HCT116 (cell line): ENCODE measurements at regions not wholly inside any gene's neighbourhood (a gene's known extent, or its start where the extent isn't known, plus 50 kb on each side); places are given as distances from the start of the nearest gene placed in this dataset.

Source experiments
- EZH2 ChIP-seq: fragments of 200-600 bp; sonication (generic); IDR thresholded peaks from 2 replicates; pipeline ENCODE4 v1.6.1; 2017; ENCODE audit warnings: antibody characterized with exemption, mixed run types
- EZH2phosphoT487 ChIP-seq: fragments of 200-600 bp; IDR thresholded peaks from 2 replicates; pipeline ENCODE4 v1.6.1; 2018; ENCODE audit warnings: antibody characterized with exemption, borderline replicate concordance
- POLR2A ChIP-seq: IDR thresholded peaks from 2 replicates; pipeline ENCODE4 v1.7.0; 2011; ENCODE audit warnings: borderline replicate concordance; ENCODE audit not compliant: insufficient read depth, insufficient read length; ENCODE audit errors: extremely low read depth
- TF ChIP-seq, protein P1 (sequence below), 3 experiments: fragments of 200-600 bp in 1 of 3; sonication (generic) in 1 of 3; IDR thresholded peaks in 2 of 3; conservative IDR thresholded peaks in 1 of 3; 2 replicates each; pipeline ENCODE4 v1.5.1; 2012 to 2017; ENCODE audit warnings: low read depth in 2 of 3, low read length in 2 of 3, antibody characterized with exemption in 1 of 3, borderline replicate concordance in 1 of 3, control low read depth in 1 of 3, mild to moderate bottlenecking in 1 of 3, mixed read lengths in 1 of 3, mixed run types in 1 of 3, moderate library complexity in 1 of 3; ENCODE audit not compliant: insufficient read depth in 1 of 3

DNA sequence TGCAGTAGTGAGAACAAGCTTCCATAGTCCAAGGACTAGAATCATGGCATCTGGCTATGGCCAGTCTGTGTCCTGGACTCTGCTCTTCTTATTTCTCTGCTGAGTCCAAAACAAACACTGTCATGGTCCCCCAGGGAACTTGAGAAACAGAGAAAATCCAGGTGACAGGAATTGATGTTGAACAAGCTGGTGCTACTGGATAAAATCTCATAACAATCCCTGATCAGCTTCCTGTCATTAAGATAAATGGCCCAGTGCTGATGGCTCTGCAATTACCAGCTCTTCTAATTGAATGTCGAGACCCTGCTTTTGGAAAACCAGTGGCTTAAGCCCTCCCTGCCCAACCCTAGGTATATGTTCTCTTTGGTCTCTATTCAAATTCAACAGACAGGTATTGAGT lies 58.8 kb upstream of the ARHGAP36 start:
- TF ChIP-seq POLR2A (no peak), EZH2phosphoT487 (no peak), EZH2 (no peak)
- TF ChIP-seq, protein P1, sequence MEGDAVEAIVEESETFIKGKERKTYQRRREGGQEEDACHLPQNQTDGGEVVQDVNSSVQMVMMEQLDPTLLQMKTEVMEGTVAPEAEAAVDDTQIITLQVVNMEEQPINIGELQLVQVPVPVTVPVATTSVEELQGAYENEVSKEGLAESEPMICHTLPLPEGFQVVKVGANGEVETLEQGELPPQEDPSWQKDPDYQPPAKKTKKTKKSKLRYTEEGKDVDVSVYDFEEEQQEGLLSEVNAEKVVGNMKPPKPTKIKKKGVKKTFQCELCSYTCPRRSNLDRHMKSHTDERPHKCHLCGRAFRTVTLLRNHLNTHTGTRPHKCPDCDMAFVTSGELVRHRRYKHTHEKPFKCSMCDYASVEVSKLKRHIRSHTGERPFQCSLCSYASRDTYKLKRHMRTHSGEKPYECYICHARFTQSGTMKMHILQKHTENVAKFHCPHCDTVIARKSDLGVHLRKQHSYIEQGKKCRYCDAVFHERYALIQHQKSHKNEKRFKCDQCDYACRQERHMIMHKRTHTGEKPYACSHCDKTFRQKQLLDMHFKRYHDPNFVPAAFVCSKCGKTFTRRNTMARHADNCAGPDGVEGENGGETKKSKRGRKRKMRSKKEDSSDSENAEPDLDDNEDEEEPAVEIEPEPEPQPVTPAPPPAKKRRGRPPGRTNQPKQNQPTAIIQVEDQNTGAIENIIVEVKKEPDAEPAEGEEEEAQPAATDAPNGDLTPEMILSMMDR (IDR thresholded peaks at IDR 0.05 in 2 of 3, conservative IDR thresholded peaks at IDR 0.05 in 1 of 3; ENCODE audit: borderline replicate concordance in 1 of 3, insufficient read depth in 1 of 3, low read depth in 2 of 3, low read length in 2 of 3), result no peak
